ENCODE measurements at regions not wholly inside any gene's neighbourhood (a gene's known extent, or its start where the extent isn't known, plus 50 kb on each side); places are given as distances from the start of the nearest gene placed in this dataset.

DNA sequence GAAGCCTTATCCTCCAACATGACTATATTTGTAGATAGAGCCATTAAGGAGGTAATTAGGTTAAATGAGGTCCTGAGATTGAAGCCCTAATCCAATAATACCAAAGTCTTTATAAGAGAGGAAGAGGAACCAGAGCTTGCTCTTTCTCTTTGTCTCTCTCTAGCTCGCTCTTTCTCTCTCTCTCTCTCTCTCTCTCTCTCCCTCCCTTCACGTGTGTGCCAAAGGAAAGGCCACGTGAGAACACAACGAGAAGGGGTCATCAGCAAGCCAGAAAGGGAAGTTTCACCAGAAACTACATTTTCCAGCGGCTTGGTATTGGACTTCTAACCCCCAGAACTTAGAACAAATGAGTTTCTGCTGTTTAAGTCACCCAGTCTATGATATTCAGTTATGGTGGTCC is 1540.5 kb downstream of the C4orf33 start:
- Histone ChIP-seq H3K4me3 (ENCODE audit: insufficient read length, low read depth) (no peak overlapping the region), H3K4me1 (ENCODE audit: insufficient read depth, insufficient read length) (no peaks in the 10 kb centered on the region), H3K9ac (ENCODE audit: insufficient read length, low read depth) (no peak overlapping the region), H3K9me3 (ENCODE audit: insufficient read depth, low read length) (peaks cover 7% of the 10 kb centered on the region; the same call in 1 of the 2 replicates), H3K36me3 (ENCODE audit: insufficient read depth, insufficient read length, low read length) (no peaks in the 10 kb centered on the region), H3K27me3 (ENCODE audit: insufficient read depth, insufficient read length) (no peaks in the 10 kb centered on the region)
- DNase-seq (ENCODE audit: low read depth, low spot score) = no peak
- no peak for TF ChIP-seq ZNF274 (IDR thresholded peaks at IDR 0.05; ENCODE audit: low read depth, low read length)
- TF ChIP-seq YY1 (IDR thresholded peaks at IDR 0.05; ENCODE audit: insufficient read depth, insufficient read length) = no peak
- no peak for TF ChIP-seq SUZ12 (IDR thresholded peaks at IDR 0.05; ENCODE audit: extremely low read depth, insufficient read depth, insufficient read length)

DNA sequence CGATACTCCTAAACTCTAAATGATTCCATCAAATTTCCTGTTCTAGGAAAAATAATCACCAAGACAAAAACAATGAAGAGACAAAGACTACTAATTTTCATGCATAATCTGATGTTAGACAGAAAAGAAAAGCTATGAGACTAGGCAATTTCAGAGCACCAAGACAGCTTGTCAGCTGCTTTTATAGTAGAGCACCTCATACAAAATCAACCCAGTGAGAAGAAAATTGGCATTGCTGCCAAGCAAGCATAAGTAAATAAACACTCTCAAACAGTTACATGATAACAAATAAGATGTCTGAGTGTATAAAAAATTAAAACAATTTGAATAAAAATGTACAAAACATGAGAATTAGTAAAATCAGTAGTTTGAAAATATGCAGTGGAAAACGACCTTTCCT is 1544.6 kb downstream of the C4orf33 start:
- TF ChIP-seq YY1 (IDR thresholded peaks at IDR 0.05; ENCODE audit: insufficient read depth, insufficient read length) (no peak), ZNF274 (IDR thresholded peaks at IDR 0.05; ENCODE audit: low read depth, low read length) (no peak), SUZ12 (IDR thresholded peaks at IDR 0.05; ENCODE audit: extremely low read depth, insufficient read depth, insufficient read length) (no peak)
- no peak for DNase-seq (ENCODE audit: low read depth, low spot score)
- no peaks in the 10 kb centered on the region for H3K36me3 ChIP-seq (ENCODE audit: insufficient read depth, insufficient read length, low read length)
- H3K4me1 ChIP-seq (ENCODE audit: insufficient read depth, insufficient read length) = no peaks in the 10 kb centered on the region
- H3K27me3 ChIP-seq (ENCODE audit: insufficient read depth, insufficient read length) = no peaks in the 10 kb centered on the region
- H3K9me3 ChIP-seq (ENCODE audit: insufficient read depth, low read length) = no peaks in the 10 kb centered on the region
- no peak overlapping the region for H3K4me3 ChIP-seq (ENCODE audit: insufficient read length, low read depth)
- no peak overlapping the region for H3K9ac ChIP-seq (ENCODE audit: insufficient read length, low read depth)

DNA sequence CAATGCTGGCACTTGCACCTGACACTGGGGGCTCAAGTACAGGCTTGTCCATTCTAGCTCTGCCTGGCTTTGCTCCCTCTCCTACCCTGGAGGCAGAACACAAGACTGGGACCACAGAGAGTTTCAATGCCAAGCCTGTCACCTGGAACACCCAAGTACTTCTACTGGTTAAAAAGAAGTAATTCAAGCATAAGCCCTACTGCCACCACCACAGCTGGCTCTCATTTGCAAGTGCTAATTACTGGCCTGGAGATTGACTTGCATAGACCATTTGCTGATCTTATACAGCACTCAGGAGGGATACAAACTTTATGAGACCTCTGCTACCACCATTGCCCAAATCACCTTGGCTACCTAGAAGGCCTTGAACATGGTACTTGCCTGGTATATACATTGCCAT is 1550.9 kb downstream of the C4orf33 start:
- TF ChIP-seq ZNF274 (IDR thresholded peaks at IDR 0.05; ENCODE audit: low read depth, low read length) (no peak), YY1 (IDR thresholded peaks at IDR 0.05; ENCODE audit: insufficient read depth, insufficient read length) (no peak), SUZ12 (IDR thresholded peaks at IDR 0.05; ENCODE audit: extremely low read depth, insufficient read depth, insufficient read length) (no peak)
- DNase-seq (ENCODE audit: low read depth, low spot score) = no peak
- no peaks in the 10 kb centered on the region for H3K4me1 ChIP-seq (ENCODE audit: insufficient read depth, insufficient read length)
- no peaks in the 10 kb centered on the region for H3K36me3 ChIP-seq (ENCODE audit: insufficient read depth, insufficient read length, low read length)
- no peaks in the 10 kb centered on the region for H3K9me3 ChIP-seq (ENCODE audit: insufficient read depth, low read length)
- no peak overlapping the region for H3K9ac ChIP-seq (ENCODE audit: insufficient read length, low read depth)
- H3K4me3 ChIP-seq (ENCODE audit: insufficient read length, low read depth) = no peak overlapping the region
- H3K27me3 ChIP-seq (ENCODE audit: insufficient read depth, insufficient read length) = no peaks in the 10 kb centered on the region

DNA sequence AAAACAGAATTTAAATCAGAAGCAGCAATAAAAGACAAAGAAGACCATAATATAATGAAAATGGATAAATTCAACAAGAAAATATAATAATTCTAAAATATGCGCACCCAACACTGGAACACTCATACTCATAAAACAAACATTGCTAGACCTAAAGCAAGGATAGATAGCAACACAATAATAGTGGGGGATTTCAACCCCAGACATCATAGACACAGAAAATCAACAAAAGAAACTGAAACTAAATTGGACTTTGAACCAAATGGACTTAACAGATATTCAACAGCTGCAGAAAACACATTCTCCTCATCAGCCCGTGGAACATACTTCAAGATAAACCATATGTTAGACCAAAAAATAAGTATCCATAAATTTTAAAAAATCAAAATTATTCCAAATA is 1552.6 kb downstream of the C4orf33 start:
- Histone ChIP-seq H3K27me3 (ENCODE audit: insufficient read depth, insufficient read length) (no peaks in the 10 kb centered on the region), H3K9ac (ENCODE audit: insufficient read length, low read depth) (no peak overlapping the region), H3K4me3 (ENCODE audit: insufficient read length, low read depth) (no peak overlapping the region), H3K36me3 (ENCODE audit: insufficient read depth, insufficient read length, low read length) (no peaks in the 10 kb centered on the region), H3K4me1 (ENCODE audit: insufficient read depth, insufficient read length) (no peaks in the 10 kb centered on the region), H3K9me3 (ENCODE audit: insufficient read depth, low read length) (no peaks in the 10 kb centered on the region)
- no peak for DNase-seq (ENCODE audit: low read depth, low spot score)
- TF ChIP-seq ZNF274 (IDR thresholded peaks at IDR 0.05; ENCODE audit: low read depth, low read length) (no peak), YY1 (IDR thresholded peaks at IDR 0.05; ENCODE audit: insufficient read depth, insufficient read length) (no peak), SUZ12 (IDR thresholded peaks at IDR 0.05; ENCODE audit: extremely low read depth, insufficient read depth, insufficient read length) (no peak)

DNA sequence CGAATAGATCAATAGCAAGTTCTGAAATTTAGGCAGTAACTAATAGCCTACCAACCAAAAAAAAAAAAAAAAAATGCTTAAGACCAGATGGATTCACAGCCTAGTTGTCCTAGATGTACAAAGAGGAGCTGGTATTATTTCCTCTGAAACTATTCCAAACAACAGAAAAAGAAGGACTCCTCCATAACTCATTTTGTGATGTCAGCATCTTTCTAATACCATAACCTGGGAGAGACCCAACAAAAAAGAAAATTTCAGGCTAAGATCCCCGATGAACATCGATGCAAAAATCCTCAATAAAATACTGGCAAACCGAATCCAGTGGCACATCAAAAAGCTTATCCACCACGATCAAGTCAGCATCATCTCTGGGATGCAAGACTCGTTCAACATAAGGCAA is 1557.9 kb downstream of the C4orf33 start:
- DNase-seq (ENCODE audit: low read depth, low spot score) = no peak

DNA sequence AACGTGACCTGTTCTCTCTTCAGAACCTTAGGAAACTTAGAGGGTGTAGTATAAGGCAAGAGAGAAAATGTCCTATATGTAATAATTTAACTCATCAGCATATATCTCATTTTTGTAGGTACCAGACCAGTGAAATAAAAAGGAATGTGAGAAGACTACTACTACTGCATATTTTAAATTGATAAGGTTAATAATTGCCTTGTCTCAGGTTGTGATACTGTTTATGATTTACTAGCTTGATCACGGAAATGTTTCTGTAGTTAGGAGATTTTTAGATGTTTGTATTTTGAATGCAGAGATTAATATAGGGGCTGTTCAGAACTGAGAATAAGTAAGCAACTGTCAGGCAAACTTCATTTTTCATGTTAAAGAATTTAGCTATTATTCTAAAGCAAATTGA is 1563.4 kb downstream of the C4orf33 start:
- TF ChIP-seq ZNF274 (IDR thresholded peaks at IDR 0.05; ENCODE audit: low read depth, low read length) (no peak), YY1 (IDR thresholded peaks at IDR 0.05; ENCODE audit: insufficient read depth, insufficient read length) (no peak), SUZ12 (IDR thresholded peaks at IDR 0.05; ENCODE audit: extremely low read depth, insufficient read depth, insufficient read length) (no peak)
- no peak overlapping the region for H3K4me3 ChIP-seq (ENCODE audit: insufficient read length, low read depth)

More for the DNA sequence above, 1557.9 kb downstream of the C4orf33 start:
- Histone ChIP-seq H3K4me1 (ENCODE audit: insufficient read depth, insufficient read length) (no peaks in the 10 kb centered on the region), H3K4me3 (ENCODE audit: insufficient read length, low read depth) (no peak overlapping the region), H3K9me3 (ENCODE audit: insufficient read depth, low read length) (no peaks in the 10 kb centered on the region), H3K9ac (ENCODE audit: insufficient read length, low read depth) (no peak overlapping the region), H3K36me3 (ENCODE audit: insufficient read depth, insufficient read length, low read length) (no peaks in the 10 kb centered on the region), H3K27me3 (ENCODE audit: insufficient read depth, insufficient read length) (no peaks in the 10 kb centered on the region)
- TF ChIP-seq ZNF274 (IDR thresholded peaks at IDR 0.05; ENCODE audit: low read depth, low read length) (no peak), YY1 (IDR thresholded peaks at IDR 0.05; ENCODE audit: insufficient read depth, insufficient read length) (no peak), SUZ12 (IDR thresholded peaks at IDR 0.05; ENCODE audit: extremely low read depth, insufficient read depth, insufficient read length) (no peak)

DNA sequence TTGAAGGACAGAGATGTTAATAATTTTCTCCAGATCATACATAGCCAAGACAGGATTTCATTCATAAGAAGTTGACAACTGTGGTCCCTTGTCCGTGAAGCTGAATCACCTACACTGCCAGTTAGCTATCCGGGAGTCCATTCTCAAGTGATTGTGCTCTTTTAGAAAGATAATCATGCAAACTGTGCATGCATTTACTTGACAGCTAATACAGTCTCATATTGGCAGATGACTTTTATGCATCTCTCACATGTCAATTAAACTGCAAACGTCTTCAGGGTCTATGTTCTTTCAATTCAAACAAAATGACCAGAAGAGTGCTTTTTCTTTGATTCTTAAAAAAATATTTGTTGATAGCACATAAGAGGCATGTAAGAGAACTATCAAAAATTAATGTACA is 1572.9 kb downstream of the C4orf33 start:
- no peak for DNase-seq (ENCODE audit: low read depth, low spot score)
- Histone ChIP-seq H3K4me1 (ENCODE audit: insufficient read depth, insufficient read length) (no peaks in the 10 kb centered on the region), H3K36me3 (ENCODE audit: insufficient read depth, insufficient read length, low read length) (no peaks in the 10 kb centered on the region), H3K9ac (ENCODE audit: insufficient read length, low read depth) (no peak overlapping the region), H3K4me3 (ENCODE audit: insufficient read length, low read depth) (no peak overlapping the region), H3K9me3 (ENCODE audit: insufficient read depth, low read length) (no peaks in the 10 kb centered on the region), H3K27me3 (ENCODE audit: insufficient read depth, insufficient read length) (no peaks in the 10 kb centered on the region)
- TF ChIP-seq ZNF274 (IDR thresholded peaks at IDR 0.05; ENCODE audit: low read depth, low read length) (no peak), YY1 (IDR thresholded peaks at IDR 0.05; ENCODE audit: insufficient read depth, insufficient read length) (no peak), SUZ12 (IDR thresholded peaks at IDR 0.05; ENCODE audit: extremely low read depth, insufficient read depth, insufficient read length) (no peak)

More for the DNA sequence above, 1563.4 kb downstream of the C4orf33 start:
- H3K4me1 ChIP-seq (ENCODE audit: insufficient read depth, insufficient read length) = no peaks in the 10 kb centered on the region
- no peaks in the 10 kb centered on the region for H3K27me3 ChIP-seq (ENCODE audit: insufficient read depth, insufficient read length)
- H3K36me3 ChIP-seq (ENCODE audit: insufficient read depth, insufficient read length, low read length) = no peaks in the 10 kb centered on the region
- DNase-seq (ENCODE audit: low read depth, low spot score) = no peak
- H3K9ac ChIP-seq (ENCODE audit: insufficient read length, low read depth) = no peak overlapping the region
- H3K9me3 ChIP-seq (ENCODE audit: insufficient read depth, low read length) = no peaks in the 10 kb centered on the region
